Mammary epithelial cell (primary cell): ENCODE measurements at regions not wholly inside any gene's neighbourhood (a gene's known extent, or its start where the extent isn't known, plus 50 kb on each side); places are given as distances from the start of the nearest gene placed in this dataset.

Experiments
- CTCF ChIP-seq, 2 donors: IDR thresholded peaks in 1 of 2; conservative IDR thresholded peaks in 1 of 2; 2 replicates each; pipeline ENCODE4 v1.5.1; 2011 to 2012; ENCODE audit warnings: inconsistent platforms in 2 of 2, low read length in 2 of 2, mild to moderate bottlenecking in 2 of 2, control low read depth in 1 of 2, low read depth in 1 of 2; ENCODE audit not compliant: insufficient read depth in 1 of 2; ENCODE audit errors: extremely low read depth in 1 of 2
- EZH2 ChIP-seq: IDR thresholded peaks from 2 replicates; pipeline ENCODE4 v1.6.1; 2012; ENCODE audit warnings: low read length, inconsistent platforms, borderline replicate concordance

- TF ChIP-seq CTCF (conservative IDR thresholded peaks at IDR 0.05 in 1 of 2, IDR thresholded peaks at IDR 0.05 in 1 of 2; ENCODE audit: extremely low read depth in 1 of 2, insufficient read depth in 1 of 2, low read depth in 1 of 2, low read length in 2 of 2) (no peak), EZH2 (no peak)
Observed at GRCh38 chr14:101055776-101056374, 152.4 kb upstream of the RTL1 start.
